Type B pancreatic cell (in vitro differentiated cells): ENCODE measurements at regions not wholly inside any gene's neighbourhood (a gene's known extent, or its start where the extent isn't known, plus 50 kb on each side); places are given as distances from the start of the nearest gene placed in this dataset.

Experiments used
- DNase-seq: peaks from one replicate; pipeline ENCODE4 v3.0.0; 2021; ENCODE audit warnings: mixed read lengths; ENCODE audit not compliant: unreplicated experiment; ENCODE audit errors: extremely low spot score
- H3K27ac Mint-ChIP-seq: 2 replicates; pipeline ENCODE4 v1.8.0; 2021; ENCODE audit warnings: mild to moderate bottlenecking, mixed read lengths
- H3K27me3 Mint-ChIP-seq: 2 replicates; pipeline ENCODE4 v1.8.0; 2021; ENCODE audit warnings: mixed read lengths
- H3K36me3 Mint-ChIP-seq: 2 replicates; pipeline ENCODE4 v1.8.0; 2021; ENCODE audit warnings: mixed read lengths
- H3K4me1 Mint-ChIP-seq: one replicate; pipeline ENCODE4 v1.8.0; 2021; ENCODE audit warnings: mixed read lengths; ENCODE audit not compliant: unreplicated experiment
- H3K4me3 Mint-ChIP-seq: 2 replicates; pipeline ENCODE4 v1.8.0; 2021; ENCODE audit warnings: mild to moderate bottlenecking, mixed read lengths
- H3K9me3 Mint-ChIP-seq: 2 replicates; pipeline ENCODE4 v1.8.0; 2021; ENCODE audit warnings: mixed read lengths
- CTCF ChIP-seq: fragments of 200-600 bp; sonication (generic); conservative IDR thresholded peaks from 2 replicates; pipeline ENCODE4 v1.5.0; 2021; ENCODE audit warnings: antibody characterized with exemption, mild to moderate bottlenecking

DNA sequence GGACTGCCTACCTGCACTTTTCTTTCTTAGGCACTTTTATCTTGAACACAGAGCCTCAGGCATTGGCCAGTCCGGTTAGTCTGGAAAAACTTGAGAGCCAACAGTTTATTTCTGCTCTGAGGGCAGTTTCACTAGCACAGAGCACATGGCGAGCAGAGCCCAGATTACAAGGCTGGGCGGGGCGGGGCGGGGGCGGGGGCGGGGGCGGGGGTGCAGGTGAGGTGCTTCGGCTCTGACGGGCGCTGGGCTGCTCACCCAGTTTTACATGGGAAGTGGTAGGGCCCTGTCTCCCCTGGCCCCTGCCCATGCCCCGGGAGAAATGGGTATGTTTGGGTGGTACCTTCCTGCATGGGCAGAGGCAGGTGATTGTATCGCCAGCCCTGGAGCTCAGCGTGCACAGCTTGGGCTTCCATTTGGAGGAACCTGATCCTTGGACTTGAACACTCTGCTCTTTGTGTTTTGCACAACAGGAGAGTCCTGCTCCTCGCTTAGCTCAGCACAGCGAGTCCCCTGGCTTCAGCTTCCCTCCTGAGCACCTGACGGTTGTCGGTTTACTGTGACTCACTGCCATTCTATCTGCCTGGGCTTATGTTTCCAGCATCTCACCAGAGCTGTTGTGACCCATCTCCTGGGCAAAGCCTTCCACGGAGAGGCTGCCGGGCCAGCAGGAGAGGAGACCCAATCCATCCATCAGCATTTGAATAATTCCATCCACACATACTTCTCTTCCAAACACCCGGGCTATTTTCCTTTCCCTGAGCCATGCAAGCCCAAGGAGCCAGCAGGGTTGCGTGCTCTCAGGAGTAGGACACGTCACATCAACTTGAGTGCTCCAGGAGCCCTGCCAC is 108.5 kb downstream of the ARF6 start:
- Mint-ChIP-seq H3K27ac (peak overlapping the region; percentile 98), H3K27me3 (no peaks in the 10 kb centered on the region)
- DNase-seq: peak; percentile 73

DNA sequence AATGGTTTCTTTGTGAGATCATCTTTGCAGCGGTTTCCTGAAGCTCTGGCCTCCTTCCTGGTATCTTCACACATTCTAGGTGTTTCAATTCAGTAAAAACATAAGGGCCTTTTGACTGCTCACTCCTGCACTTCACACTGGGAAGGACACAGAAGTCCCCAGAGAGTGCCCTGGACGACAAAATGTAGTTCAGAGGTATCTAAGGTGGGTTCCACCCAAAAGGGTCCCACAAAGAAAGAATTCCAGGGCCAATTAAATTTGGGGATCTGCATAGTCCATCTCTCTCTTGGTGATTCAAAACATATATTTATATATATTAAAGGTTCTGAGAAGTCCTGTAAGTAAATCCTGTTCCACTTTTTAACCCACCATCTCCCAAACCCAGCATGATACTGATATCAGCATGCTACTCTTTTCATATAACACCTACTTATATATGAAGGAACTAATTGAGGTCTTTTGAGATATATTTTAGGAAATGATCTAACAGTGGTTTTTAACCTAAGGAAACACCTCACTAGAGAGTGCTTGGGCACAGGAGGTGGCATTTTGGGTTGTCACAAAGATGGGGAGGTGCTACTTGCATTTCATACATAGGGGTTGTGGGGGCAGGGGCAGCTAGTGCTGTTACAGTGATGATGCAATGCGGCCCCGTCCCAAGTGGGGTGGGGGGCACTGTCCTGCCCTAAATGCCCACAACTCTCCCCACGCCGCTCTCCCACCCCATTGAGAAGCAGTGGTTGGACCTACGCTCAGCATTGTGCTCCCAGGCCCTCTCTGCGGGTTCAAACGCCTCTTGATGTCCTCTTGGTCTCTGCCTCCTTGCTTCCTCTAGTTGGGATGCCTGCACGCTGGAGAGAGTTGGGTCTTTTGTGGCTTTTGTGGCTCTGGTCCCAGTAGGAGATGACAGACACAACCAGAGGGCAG is 109.4 kb downstream of the ARF6 start:
- no peaks in the 10 kb centered on the region for H3K9me3 Mint-ChIP-seq
- H3K4me3 Mint-ChIP-seq: peak overlapping the region; percentile 86
- no peaks in the 10 kb centered on the region for H3K27me3 Mint-ChIP-seq
- TF ChIP-seq CTCF: no peak
- no peaks in the 10 kb centered on the region for H3K36me3 Mint-ChIP-seq
- DNase-seq: no peak
- H3K27ac Mint-ChIP-seq: peak overlapping the region; percentile 98
- peaks cover 57% of the 10 kb centered on the region for H3K4me1 Mint-ChIP-seq

More for the DNA sequence above, 108.5 kb downstream of the ARF6 start:
- no peaks in the 10 kb centered on the region for H3K9me3 Mint-ChIP-seq
- H3K4me3 Mint-ChIP-seq: peak overlapping the region; percentile 82
- H3K4me1 Mint-ChIP-seq: peaks cover 53% of the 10 kb centered on the region
- no peak for TF ChIP-seq CTCF
- H3K36me3 Mint-ChIP-seq: no peaks in the 10 kb centered on the region

GRCh38 chr14:50002926-50003212 is 110.0 kb downstream of the ARF6 start:
- Mint-ChIP-seq H3K9me3 (no peaks in the 10 kb centered on the region), H3K27me3 (no peaks in the 10 kb centered on the region), H3K4me1 (peaks cover 57% of the 10 kb centered on the region), H3K4me3 (peak overlapping the region; percentile 86), H3K36me3 (no peaks in the 10 kb centered on the region), H3K27ac (peak overlapping the region; percentile 98)
- no peak for DNase-seq
- no peak for TF ChIP-seq CTCF

DNA sequence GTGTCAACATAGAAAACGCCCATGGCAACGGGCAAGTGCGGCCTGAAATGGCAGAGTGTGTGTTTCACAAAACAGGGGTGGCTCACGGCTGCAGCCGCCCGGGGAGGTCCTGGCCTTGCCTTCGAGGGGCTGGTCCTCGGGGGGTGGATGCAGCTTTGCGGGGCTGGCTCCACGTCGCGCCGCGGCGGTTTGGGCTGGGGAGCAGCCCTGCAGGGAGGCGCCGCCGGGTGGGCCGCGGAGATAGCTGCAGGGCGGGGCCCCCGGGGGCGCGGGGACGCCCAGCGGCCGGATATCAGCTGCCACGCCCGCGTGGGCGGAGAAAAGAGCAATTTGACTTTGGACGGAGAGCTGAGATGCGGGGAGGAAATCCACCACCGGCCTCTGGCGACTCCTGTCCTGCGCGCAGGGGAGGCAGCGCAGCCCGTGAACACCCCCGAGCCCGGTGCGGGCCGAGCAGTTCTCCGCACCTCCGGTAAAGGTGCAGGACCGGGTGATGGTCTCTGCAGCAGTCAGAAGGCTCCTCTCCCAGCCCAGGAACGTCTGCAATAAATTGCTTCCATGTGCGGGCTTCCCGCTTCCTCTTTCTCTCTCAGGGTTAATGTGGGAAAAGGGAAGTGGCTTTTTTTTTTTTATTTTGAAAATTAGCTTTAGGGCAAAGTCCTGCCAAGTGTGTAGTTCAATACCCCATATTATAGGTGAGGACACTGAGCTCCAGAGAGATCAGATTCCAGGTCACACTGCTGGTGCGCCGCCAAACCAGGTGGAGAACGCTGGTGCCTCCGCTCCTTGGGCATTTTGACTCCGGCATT is 110.5 kb downstream of the ARF6 start:
- peaks cover 57% of the 10 kb centered on the region for H3K4me1 Mint-ChIP-seq
- H3K36me3 Mint-ChIP-seq: no peaks in the 10 kb centered on the region
- no peaks in the 10 kb centered on the region for H3K27me3 Mint-ChIP-seq

More for the DNA sequence above, 110.5 kb downstream of the ARF6 start:
- peak; percentile 36 for TF ChIP-seq CTCF
- H3K27ac Mint-ChIP-seq: peak overlapping the region; percentile 98
- peak; percentile 74 for DNase-seq
- peak overlapping the region; percentile 86 for H3K4me3 Mint-ChIP-seq
- no peaks in the 10 kb centered on the region for H3K9me3 Mint-ChIP-seq
